Activated naive CD4-positive, alpha-beta T cell treated with anti-CD3 and anti-CD28 coated beads, Interleukin-2, amount 50 U/mL, for 72 hours (primary cell): ENCODE measurements at regions not wholly inside any gene's neighbourhood (a gene's known extent, or its start where the extent isn't known, plus 50 kb on each side); places are given as distances from the start of the nearest gene placed in this dataset.
"Not testable (repeated sequence)": the region's sequence is repeated elsewhere in the genome, so short reads cannot be mapped to it uniquely, and the experiment has no call there.

Experiments
- ATAC-seq, 2 donors: fragments of 150-1000 bp; cut with Tn5 transposase; 2 replicates each; pipeline ENCODE4 v1.10.0; 2021; ENCODE audit warnings: mild to moderate bottlenecking in 2 of 2, moderate library complexity in 2 of 2
- DNase-seq, 2 donors: peaks; one replicate each; pipeline ENCODE4 v3.0.0; 2021 to 2022; ENCODE audit warnings: low spot score in 2 of 2
- H3K27ac Mint-ChIP-seq, 2 donors: one replicate each; pipeline ENCODE4 v1.8.0; 2022; ENCODE audit warnings: mild to moderate bottlenecking in 2 of 2, mixed read lengths in 2 of 2
- H3K36me3 Mint-ChIP-seq, 2 donors: one replicate each; pipeline ENCODE4 v1.8.0; 2022; ENCODE audit warnings: mixed read lengths in 2 of 2
- H3K9me3 Mint-ChIP-seq, 2 donors: one replicate each; pipeline ENCODE4 v1.8.0; 2022; ENCODE audit warnings: mixed read lengths in 2 of 2

DNA sequence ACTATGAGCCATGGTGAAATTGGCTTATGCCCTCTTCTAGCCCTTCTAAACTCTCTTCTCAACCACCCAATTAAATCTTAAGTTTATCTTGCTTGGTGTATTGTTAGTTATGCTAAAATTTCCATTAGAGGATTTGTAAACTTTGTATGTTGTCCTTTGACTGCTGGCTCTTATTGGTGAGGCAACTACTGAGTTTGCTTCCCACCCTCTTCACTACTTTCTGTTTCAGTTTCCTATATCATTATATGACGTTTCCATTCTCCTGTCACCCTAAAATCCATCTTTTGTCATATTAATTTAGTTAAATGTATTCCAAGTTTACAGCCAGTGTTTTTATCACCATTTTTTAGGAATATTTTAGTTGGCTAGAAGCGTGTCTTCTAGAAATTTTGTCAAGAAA lies 80.9 kb upstream of the VWC2 start:
- no peaks in the 10 kb centered on the region for H3K9me3 Mint-ChIP-seq
- ATAC-seq (no peak), DNase-seq (no peak)
- no peaks in the 10 kb centered on the region for H3K36me3 Mint-ChIP-seq
- no peak overlapping the region for H3K27ac Mint-ChIP-seq

DNA sequence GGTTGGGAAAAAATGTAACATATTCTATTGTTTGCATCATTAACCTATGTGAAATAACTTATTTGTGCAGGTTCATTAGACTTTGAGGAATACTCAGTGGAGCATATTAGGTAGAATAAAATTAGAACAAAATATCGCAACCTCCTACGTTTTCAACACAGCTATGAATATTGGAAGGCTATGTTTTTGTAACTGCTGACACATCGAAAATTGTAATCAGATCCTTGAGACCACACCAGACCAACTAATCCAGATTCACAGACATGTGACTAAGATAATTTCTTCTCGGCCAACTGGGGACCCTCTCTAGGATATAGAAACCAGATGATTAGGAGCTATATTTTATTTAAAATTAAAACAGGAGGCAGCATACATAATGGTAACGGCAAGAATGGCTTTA lies 77.5 kb upstream of the VWC2 start:
- H3K27ac Mint-ChIP-seq = no peak overlapping the region
- no peak for DNase-seq
- ATAC-seq = no peak
- no peaks in the 10 kb centered on the region for H3K36me3 Mint-ChIP-seq
- H3K9me3 Mint-ChIP-seq = no peaks in the 10 kb centered on the region

DNA sequence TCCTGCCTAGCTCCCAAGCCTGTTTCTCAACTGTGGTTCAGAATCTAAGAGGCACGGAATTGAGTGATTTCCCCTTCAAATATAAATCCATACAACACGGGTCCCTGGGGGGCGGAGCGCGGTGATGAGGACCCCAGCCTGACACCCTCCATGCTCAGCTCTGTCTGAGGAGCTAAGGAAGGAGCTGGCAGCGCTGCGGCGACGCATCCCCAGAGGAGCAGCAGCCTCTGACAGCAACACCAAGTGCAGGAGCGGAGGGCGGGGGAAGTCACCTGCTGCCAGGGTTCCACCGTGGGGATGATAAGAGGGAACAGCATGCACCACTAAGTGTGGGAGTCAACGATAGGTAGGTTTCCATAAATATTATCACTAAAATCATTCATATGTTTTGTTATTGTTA lies 72.6 kb upstream of the VWC2 start:
- no peak overlapping the region for H3K27ac Mint-ChIP-seq
- H3K36me3 Mint-ChIP-seq = no peaks in the 10 kb centered on the region
- ATAC-seq (no peak), DNase-seq (no peak)
- H3K9me3 Mint-ChIP-seq = no peaks in the 10 kb centered on the region

DNA sequence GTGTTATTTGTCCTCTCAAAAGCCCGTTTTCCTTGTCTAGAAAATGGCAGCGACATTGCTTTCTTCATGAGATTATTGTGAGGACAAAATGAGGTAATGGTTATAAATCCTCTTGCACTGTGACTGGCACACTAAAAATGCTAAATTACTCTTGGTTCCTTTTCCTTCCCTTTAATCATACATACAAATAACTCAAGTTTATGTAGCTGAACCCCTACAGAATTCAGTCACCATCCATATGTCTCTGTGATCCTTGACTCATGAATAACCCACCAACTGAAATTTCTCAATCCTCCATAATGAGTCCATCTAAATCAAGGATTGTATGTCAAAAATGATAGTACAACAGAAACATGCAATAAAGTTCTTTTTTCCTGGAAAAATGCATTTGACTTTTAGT lies 71.3 kb upstream of the VWC2 start:
- Mint-ChIP-seq H3K36me3 (no peaks in the 10 kb centered on the region), H3K9me3 (no peaks in the 10 kb centered on the region), H3K27ac (no peak overlapping the region)
- no peak for DNase-seq
- ATAC-seq = no peak

DNA sequence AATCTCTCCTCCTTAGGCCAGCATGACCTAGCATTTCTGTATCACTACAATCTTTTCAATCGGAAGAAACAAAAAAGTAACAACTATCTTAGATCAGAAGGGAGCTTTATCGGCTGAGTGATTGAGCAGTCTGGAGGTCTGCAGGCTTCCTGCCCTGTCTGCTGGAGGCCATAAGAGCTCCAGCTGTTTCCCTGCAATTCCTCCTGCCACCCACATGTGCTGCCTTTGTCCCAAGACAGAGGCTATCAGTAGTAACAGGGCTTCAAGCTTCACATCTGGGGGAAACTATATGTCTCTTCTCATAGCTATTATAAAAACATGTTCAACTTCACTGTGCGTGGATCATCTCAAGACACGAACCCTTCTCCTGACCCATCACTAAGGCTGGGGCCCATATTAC lies 70.1 kb upstream of the VWC2 start:
- ATAC-seq (no peak), DNase-seq (no peak)
- no peaks in the 10 kb centered on the region for H3K36me3 Mint-ChIP-seq
- no peaks in the 10 kb centered on the region for H3K9me3 Mint-ChIP-seq
- H3K27ac Mint-ChIP-seq = no peak overlapping the region

DNA sequence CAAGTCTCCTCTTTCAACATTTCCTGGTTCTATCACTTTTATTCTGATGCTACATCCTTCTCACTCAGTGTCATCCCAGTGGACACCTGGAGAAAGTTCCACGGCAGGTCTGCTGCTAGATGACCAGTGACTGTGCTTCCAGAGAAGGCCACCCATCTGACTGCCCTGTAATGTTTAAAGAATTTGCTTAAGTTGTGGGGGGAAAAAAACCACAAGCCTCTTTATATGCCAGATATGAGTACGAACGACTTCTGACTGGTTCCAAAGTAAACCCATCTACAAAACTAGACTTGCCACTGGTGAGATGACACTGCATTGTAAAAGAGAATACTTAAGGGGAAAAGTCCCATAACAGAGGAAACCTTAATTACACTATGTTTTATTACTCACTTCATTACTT lies 69.6 kb upstream of the VWC2 start:
- Mint-ChIP-seq H3K27ac (no peak overlapping the region), H3K9me3 (no peaks in the 10 kb centered on the region), H3K36me3 (no peaks in the 10 kb centered on the region)
- DNase-seq (no peak), ATAC-seq (no peak)

DNA sequence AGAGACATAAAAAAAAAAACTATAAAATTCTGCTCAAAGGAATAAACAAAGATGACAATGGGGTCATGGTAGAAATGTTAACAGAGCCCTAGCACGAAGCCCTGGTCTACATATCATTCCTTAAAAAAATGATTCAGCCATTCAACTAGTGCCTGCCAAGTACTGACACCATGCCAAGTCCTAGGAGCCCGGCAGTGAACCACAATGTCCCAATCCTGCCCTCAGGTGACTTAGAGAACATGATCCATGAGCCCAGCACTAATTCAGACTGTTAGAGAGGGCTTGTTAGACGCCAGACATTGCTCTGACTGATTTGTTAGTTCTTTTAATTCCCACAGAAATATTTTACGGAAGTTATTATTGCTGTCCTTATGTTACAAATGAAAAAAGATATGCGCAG lies 67.3 kb upstream of the VWC2 start:
- DNase-seq (no peak), ATAC-seq (no peak)
- no peaks in the 10 kb centered on the region for H3K36me3 Mint-ChIP-seq
- H3K27ac Mint-ChIP-seq = no peak overlapping the region
- no peaks in the 10 kb centered on the region for H3K9me3 Mint-ChIP-seq

DNA sequence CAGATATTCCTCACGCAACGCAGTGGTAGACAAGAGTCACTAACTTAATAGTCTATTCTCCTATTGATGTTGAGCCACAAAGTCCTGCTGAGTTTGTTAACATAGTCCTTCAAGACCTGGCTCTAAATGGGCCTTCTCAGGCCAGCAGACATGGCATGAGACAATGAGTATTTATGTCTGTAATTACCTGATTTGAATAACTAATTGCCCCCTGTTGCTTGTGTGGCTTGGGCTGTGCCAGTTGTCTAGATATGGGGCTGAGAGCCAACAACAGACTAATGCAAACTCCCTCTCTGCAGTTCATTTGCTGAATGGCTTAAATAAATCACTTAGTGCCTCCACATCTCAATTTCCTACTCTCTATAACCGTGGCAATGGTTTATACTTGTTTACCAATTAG lies 65.5 kb upstream of the VWC2 start:
- Mint-ChIP-seq H3K36me3 (no peaks in the 10 kb centered on the region), H3K9me3 (no peaks in the 10 kb centered on the region), H3K27ac (no peak overlapping the region)
- ATAC-seq (no peak), DNase-seq (no peak)

DNA sequence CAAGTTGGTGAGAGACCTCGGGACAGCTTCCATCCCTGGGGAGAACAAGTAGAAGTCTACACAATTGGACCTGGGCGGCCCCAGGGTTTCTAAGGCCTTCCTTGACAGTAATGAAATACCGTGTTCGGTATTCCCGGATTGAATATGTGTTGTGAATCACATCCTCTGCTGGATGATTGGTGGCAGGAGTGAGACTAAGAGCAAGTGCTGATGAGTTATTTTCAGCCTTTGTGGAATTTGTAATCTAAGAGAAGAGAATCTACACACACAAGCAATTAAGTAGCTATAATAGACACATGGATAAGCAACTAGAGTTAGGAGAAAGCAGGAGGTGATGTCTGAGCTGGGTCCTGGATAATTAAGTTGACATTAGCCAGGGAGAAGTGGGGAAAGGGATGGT lies 64.8 kb upstream of the VWC2 start:
- Mint-ChIP-seq H3K9me3 (no peaks in the 10 kb centered on the region), H3K27ac (no peak overlapping the region), H3K36me3 (no peaks in the 10 kb centered on the region)
- DNase-seq (no peak), ATAC-seq (no peak)

DNA sequence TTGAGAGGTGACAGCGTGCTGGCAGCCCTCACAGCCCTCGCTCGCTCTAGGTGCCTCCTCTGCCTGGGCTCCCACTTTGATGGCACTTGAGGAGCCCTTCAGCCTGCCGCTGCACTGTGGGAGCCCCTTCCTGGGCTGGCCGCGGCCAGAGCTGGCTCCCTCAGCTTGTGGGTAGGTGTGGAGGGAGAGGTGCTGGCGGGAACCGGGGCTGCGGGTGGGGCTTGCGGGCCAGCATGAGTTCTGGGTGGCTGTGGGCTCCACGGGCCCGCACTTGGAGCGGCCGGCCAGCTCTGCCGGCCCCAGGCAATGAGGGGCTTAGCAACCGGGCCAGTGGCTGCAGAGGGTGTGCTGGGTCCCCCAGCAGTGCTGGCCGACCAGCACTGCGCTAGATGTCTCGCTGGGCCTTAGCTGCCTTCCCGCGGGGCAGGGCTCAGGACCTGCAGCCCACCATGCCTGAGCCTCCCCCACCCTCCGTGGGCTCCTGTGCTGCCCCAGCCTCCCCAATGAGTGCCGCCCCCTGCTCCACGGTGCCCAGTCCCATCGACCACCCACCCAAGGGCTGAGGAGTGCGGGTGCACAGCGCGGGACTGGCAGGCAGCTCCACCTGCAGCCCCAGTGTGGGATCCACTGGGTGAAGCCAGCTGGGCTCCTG lies 62.2 kb upstream of the VWC2 start:
- ATAC-seq, DNase-seq, H3K36me3 Mint-ChIP-seq, H3K27ac Mint-ChIP-seq, H3K9me3 Mint-ChIP-seq: not testable (repeated sequence)

DNA sequence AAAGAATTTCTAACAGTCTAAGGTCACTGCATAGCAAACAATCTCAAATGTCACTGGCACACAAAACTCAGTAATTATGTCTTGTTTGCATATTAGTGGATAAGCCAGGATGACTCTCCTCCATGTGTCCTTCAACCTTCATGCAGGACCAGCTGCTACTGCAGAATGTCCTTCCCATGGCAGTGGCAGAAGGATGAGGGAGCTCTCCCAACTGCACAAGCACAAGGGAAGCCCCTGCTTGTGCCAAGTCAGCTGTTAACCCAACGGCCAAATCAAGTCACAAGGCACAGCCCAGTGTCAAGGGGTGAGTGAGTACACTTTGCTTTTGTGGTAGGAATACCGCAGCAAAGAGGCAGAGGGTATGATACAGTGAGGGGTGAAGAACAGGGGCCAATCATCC lies 59.3 kb upstream of the VWC2 start:
- DNase-seq (no peak), ATAC-seq (no peak)
- no peaks in the 10 kb centered on the region for H3K36me3 Mint-ChIP-seq
- H3K27ac Mint-ChIP-seq = no peak overlapping the region
- H3K9me3 Mint-ChIP-seq = no peaks in the 10 kb centered on the region

DNA sequence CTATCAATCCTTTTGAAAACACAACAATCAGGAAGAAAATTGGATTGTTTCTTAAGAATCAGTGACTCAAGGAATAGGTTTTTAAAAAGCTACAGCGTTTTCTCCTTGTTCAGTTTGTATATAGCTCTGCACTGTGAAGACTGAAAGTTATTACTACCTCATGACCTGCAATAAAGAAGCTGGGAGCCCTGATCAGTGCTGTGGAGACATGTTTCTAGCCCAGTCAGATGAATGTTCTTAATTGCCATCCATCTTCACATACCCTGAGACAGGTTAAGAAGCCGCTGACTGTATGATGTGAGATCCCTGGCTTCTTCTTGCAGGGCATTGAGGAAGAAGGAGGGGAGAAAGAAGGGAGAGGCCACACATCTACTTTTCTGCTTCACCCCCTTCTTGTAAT lies 58.0 kb upstream of the VWC2 start:
- Mint-ChIP-seq H3K36me3 (no peaks in the 10 kb centered on the region), H3K9me3 (no peaks in the 10 kb centered on the region), H3K27ac (no peak overlapping the region)
- ATAC-seq (no peak), DNase-seq (no peak)

DNA sequence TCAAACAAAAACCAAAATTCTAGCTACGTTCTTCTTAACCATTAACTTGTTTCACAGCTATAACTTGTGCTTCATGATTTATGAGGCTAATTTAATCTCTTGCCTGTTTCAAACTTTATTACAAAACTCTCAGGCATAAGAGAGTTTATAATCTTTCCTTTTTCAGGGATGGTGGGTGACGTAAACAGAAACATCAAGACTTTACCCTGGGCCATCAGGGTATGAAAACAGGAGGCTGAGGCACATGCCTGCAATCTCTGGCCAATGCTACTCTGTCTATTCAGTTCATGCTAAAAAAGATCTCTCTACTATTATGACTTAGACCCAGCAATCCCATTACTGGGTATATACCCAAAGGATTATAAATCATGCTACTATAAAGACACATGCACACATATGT lies 55.9 kb upstream of the VWC2 start:
- DNase-seq (no peak), ATAC-seq (no peak)
- Mint-ChIP-seq H3K27ac (no peak overlapping the region), H3K36me3 (no peaks in the 10 kb centered on the region), H3K9me3 (no peaks in the 10 kb centered on the region)

DNA sequence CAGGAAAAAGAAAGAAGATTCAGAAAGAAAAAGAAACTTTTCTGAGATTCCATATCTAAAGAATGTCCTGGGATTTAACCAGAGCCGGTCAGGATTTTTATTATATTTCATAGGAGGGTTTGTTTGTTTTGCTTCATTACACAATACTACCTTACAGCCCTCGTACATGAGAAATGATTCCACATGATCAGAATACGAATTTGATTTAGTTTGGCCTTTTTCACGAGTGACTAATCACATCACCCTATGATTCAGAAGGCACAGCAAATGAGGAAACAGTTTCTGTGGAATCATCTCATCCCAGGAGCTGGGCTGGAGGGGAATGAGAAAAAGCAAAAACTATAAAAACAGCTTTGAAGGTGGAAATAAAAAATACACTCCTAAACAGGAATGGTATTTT lies 54.7 kb upstream of the VWC2 start:
- DNase-seq (no peak), ATAC-seq (no peak)
- H3K9me3 Mint-ChIP-seq = no peaks in the 10 kb centered on the region
- H3K27ac Mint-ChIP-seq = no peak overlapping the region
- no peaks in the 10 kb centered on the region for H3K36me3 Mint-ChIP-seq

DNA sequence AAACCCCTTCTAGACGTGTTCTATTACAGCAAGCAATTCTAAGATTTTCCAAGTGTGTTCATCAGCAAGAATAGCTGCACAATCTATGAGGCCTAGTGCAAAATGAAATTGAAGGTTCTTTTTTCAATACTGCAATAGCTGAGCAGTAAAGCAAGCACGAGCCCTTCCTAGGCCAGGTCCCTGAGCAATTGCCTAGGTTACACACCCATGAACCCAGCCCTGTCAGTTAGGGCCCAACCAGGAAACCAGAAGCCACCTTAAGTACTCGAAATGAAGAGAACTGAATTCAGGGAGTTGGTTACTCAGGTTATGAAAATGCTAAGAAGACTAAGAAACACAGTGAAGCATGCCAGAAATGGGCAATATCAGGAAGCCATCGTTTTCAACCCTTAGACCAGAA lies 52.0 kb upstream of the VWC2 start:
- ATAC-seq = no peak
- H3K9me3 Mint-ChIP-seq = no peaks in the 10 kb centered on the region
- DNase-seq = no peak
- no peaks in the 10 kb centered on the region for H3K36me3 Mint-ChIP-seq
- no peak overlapping the region for H3K27ac Mint-ChIP-seq
